RWPE1 (cell line): ENCODE measurements at regions not wholly inside any gene's neighbourhood (a gene's known extent, or its start where the extent isn't known, plus 50 kb on each side); places are given as distances from the start of the nearest gene placed in this dataset.

Source experiments
- CTCF ChIA-PET: fragments of 350-600 bp; sonication (Branson Sonifier 250); formaldehyde crosslinking; extraction: SDS; loops from one replicate; lab custom pipeline; 2021; lab: Yijun Ruan, JAX
- POLR2A ChIA-PET: fragments of 400-600 bp; formaldehyde crosslinking; extraction: SDS; loops from one replicate; lab custom pipeline; 2020; ENCODE audit warnings: antibody characterized with exemption; ENCODE audit not compliant: low non-redundant PET; lab: Yijun Ruan, JAX
- DNase-seq: peaks from one replicate; pipeline ENCODE4 v3.0.0; 2012; ENCODE audit warnings: low spot score
- H3K27ac ChIP-seq: fragments of 450-650 bp; 2 replicates; pipeline ENCODE4 v1.5.1; 2017
- CTCF ChIP-seq: fragments of 450-650 bp; conservative IDR thresholded peaks from 2 replicates; pipeline ENCODE4 v1.5.1; 2017; ENCODE audit warnings: low read depth, mild to moderate bottlenecking

DNA sequence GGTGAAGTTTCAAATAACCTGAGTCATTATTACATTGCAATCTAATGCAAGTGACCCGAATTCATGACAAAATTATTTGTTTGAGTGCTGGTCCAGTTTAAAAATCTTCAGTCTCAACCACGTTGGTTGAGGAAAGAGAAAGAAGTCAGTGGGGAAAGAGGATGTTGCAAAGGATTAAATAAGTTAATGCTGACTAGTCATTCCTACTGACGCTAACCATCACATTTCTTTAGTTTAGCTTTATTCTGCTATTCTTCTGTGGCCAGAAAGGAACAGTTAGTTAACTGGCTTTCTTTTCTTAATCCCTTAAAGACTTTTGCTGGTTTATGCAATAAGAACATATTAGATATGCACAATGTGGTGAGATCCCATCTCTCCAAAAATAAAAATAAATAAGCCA lies 143.8 kb upstream of the FAM83B start:
- CTCF ChIA-PET, result no interaction called here
- DNase-seq, result no peak
- no peak overlapping the region for H3K27ac ChIP-seq
- POLR2A ChIA-PET, result no interaction called here
- no peak for TF ChIP-seq CTCF

DNA sequence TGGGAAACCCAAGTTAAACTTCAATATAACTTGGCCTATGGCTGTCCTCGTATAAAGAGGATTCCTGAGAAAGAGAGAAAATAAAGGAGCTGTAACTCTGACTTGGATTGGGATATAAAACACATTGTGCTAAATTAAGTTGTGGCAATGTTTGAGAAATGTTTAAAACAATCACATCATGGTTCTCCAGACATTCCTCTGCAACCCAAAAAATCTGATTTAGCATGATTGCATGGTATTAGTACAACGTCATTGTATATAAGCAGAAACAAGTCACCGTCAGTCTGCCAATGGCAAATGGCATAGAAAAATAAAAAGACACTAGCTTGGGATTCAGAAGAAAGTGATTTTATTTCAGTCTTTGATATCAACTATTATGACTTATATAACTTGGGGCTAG lies 140.2 kb upstream of the FAM83B start:
- no peak overlapping the region for H3K27ac ChIP-seq
- POLR2A ChIA-PET, result no interaction called here
- CTCF ChIA-PET, result interaction anchor here (0.5 kb wide), 1 partner anchor 389 kb away, joined by 3 read pairs; no protein-coding TSS in a partner anchor
- DNase-seq, result no peak
- TF ChIP-seq CTCF, result no peak

GRCh38 chr6:54706844-54707605 lies 139.5 kb upstream of the FAM83B start:
- TF ChIP-seq CTCF, result no peak
- ChIA-PET CTCF (interaction anchor here (2.0 kb wide), 1 partner anchor 11 kb away, joined by 5 read pairs; no protein-coding TSS in a partner anchor), POLR2A (no interaction called here)
- no peak overlapping the region for H3K27ac ChIP-seq
- no peak for DNase-seq

GRCh38 chr6:54710456-54710855 lies 136.1 kb upstream of the FAM83B start:
- DNase-seq, result no peak
- H3K27ac ChIP-seq, result no peak overlapping the region
- TF ChIP-seq CTCF, result no peak
- ChIA-PET CTCF (no interaction called here), POLR2A (no interaction called here)

- no peak for TF ChIP-seq CTCF
- no peak overlapping the region for H3K27ac ChIP-seq
- no peak for DNase-seq
- POLR2A ChIA-PET, result no interaction called here
- CTCF ChIA-PET, result interaction anchor here (0.6 to 0.7 kb wide), 2 partner anchors 156 to 878 kb away, joined by 4 to 5 read pairs; no protein-coding TSS in a partner anchor
These were observed 130.6 kb upstream of the FAM83B start for GRCh38 chr6:54716010-54716409.

DNA sequence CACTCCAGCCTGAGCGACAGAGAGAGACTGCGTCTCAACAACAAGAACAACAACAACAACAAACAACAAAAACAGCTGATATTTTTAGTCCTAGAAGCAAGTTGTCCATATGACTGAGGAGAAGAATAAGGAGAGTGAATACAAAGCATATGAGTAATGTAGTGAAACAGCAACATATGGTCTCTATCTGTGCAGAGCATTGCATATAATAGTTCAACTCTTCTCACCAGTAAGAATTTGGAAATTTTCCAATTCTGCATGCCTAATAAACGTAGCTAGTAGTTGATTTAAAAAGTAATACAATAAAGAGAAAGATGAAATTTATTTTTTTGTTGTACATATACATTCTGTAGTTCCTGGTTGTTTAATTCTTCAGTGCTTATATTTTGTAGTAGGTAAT lies 129.7 kb upstream of the FAM83B start:
- CTCF ChIA-PET, result no interaction called here
- no peak for DNase-seq

More for the DNA sequence above, 129.7 kb upstream of the FAM83B start:
- no peak for TF ChIP-seq CTCF
- H3K27ac ChIP-seq, result no peak overlapping the region
- POLR2A ChIA-PET, result no interaction called here
